ENCODE measurements at regions not wholly inside any gene's neighbourhood (a gene's known extent, or its start where the extent isn't known, plus 50 kb on each side); places are given as distances from the start of the nearest gene placed in this dataset.

- Histone ChIP-seq H3K9me3 (ENCODE audit: control insufficient read depth in 2 of 2, low read length in 2 of 2) (no peaks in the 10 kb centered on the region), H3K27ac (ENCODE audit: low read depth in 2 of 2, low read length in 2 of 2) (no peak overlapping the region), H3K4me3 (ENCODE audit: low read length in 2 of 2) (no peak overlapping the region), H3K27me3 (ENCODE audit: control insufficient read depth in 2 of 2, insufficient read depth in 2 of 2, low read length in 2 of 2) (no peaks in the 10 kb centered on the region), H3K9ac (ENCODE audit: low read depth in 1 of 2, low read length in 2 of 2) (peak overlapping the region in 1 of 2 donors; percentile 65), H3K4me1 (ENCODE audit: control insufficient read depth in 2 of 2, insufficient read depth in 2 of 2, low read length in 2 of 2) (peaks cover 19 to 30% of the 10 kb centered on the region in 2 donors), H3K36me3 (ENCODE audit: control insufficient read depth in 2 of 2, insufficient read depth in 2 of 2, low read length in 2 of 2) (no peaks in the 10 kb centered on the region)
Measured at GRCh38 chr10:133008196-133008595, 65.8 kb upstream of the CFAP46 start.

- no peak overlapping the region for H3K9ac ChIP-seq (ENCODE audit: low read depth in 1 of 2, low read length in 2 of 2)
- peaks cover 19 to 28% of the 10 kb centered on the region in 2 donors for H3K4me1 ChIP-seq (ENCODE audit: control insufficient read depth in 2 of 2, insufficient read depth in 2 of 2, low read length in 2 of 2)
- H3K27me3 ChIP-seq (ENCODE audit: control insufficient read depth in 2 of 2, insufficient read depth in 2 of 2, low read length in 2 of 2) = no peaks in the 10 kb centered on the region
- no peak overlapping the region for H3K27ac ChIP-seq (ENCODE audit: low read depth in 2 of 2, low read length in 2 of 2)
- no peaks in the 10 kb centered on the region for H3K9me3 ChIP-seq (ENCODE audit: control insufficient read depth in 2 of 2, low read length in 2 of 2)
- no peaks in the 10 kb centered on the region for H3K36me3 ChIP-seq (ENCODE audit: control insufficient read depth in 2 of 2, insufficient read depth in 2 of 2, low read length in 2 of 2)
- no peak overlapping the region for H3K4me3 ChIP-seq (ENCODE audit: low read length in 2 of 2)
Measured at GRCh38 chr10:133007360-133007858, 65.0 kb upstream of the CFAP46 start.

GRCh38 chr10:133006806-133007205 is 64.4 kb upstream of the CFAP46 start:
- Histone ChIP-seq H3K27me3 (ENCODE audit: control insufficient read depth in 2 of 2, insufficient read depth in 2 of 2, low read length in 2 of 2) (no peaks in the 10 kb centered on the region), H3K4me1 (ENCODE audit: control insufficient read depth in 2 of 2, insufficient read depth in 2 of 2, low read length in 2 of 2) (peaks cover 19 to 28% of the 10 kb centered on the region in 2 donors), H3K9ac (ENCODE audit: low read depth in 1 of 2, low read length in 2 of 2) (no peak overlapping the region), H3K9me3 (ENCODE audit: control insufficient read depth in 2 of 2, low read length in 2 of 2) (no peaks in the 10 kb centered on the region), H3K27ac (ENCODE audit: low read depth in 2 of 2, low read length in 2 of 2) (no peak overlapping the region), H3K36me3 (ENCODE audit: control insufficient read depth in 2 of 2, insufficient read depth in 2 of 2, low read length in 2 of 2) (no peaks in the 10 kb centered on the region), H3K4me3 (ENCODE audit: low read length in 2 of 2) (no peak overlapping the region)

- no peak overlapping the region for H3K9ac ChIP-seq (ENCODE audit: low read depth in 1 of 2, low read length in 2 of 2)
- no peaks in the 10 kb centered on the region for H3K9me3 ChIP-seq (ENCODE audit: control insufficient read depth in 2 of 2, low read length in 2 of 2)
- peaks cover 19 to 28% of the 10 kb centered on the region in 2 donors for H3K4me1 ChIP-seq (ENCODE audit: control insufficient read depth in 2 of 2, insufficient read depth in 2 of 2, low read length in 2 of 2)
- H3K27ac ChIP-seq (ENCODE audit: low read depth in 2 of 2, low read length in 2 of 2) = no peak overlapping the region
- no peaks in the 10 kb centered on the region for H3K36me3 ChIP-seq (ENCODE audit: control insufficient read depth in 2 of 2, insufficient read depth in 2 of 2, low read length in 2 of 2)
- H3K27me3 ChIP-seq (ENCODE audit: control insufficient read depth in 2 of 2, insufficient read depth in 2 of 2, low read length in 2 of 2) = no peaks in the 10 kb centered on the region
- no peak overlapping the region for H3K4me3 ChIP-seq (ENCODE audit: low read length in 2 of 2)
Measured at GRCh38 chr10:133006202-133006601, 63.8 kb upstream of the CFAP46 start.

GRCh38 chr10:133004478-133004877 is 62.1 kb upstream of the CFAP46 start:
- no peaks in the 10 kb centered on the region for H3K27me3 ChIP-seq (ENCODE audit: control insufficient read depth in 2 of 2, insufficient read depth in 2 of 2, low read length in 2 of 2)
- peaks cover 13 to 21% of the 10 kb centered on the region in 2 donors for H3K4me1 ChIP-seq (ENCODE audit: control insufficient read depth in 2 of 2, insufficient read depth in 2 of 2, low read length in 2 of 2)
- no peak overlapping the region for H3K27ac ChIP-seq (ENCODE audit: low read depth in 2 of 2, low read length in 2 of 2)
- no peaks in the 10 kb centered on the region for H3K9me3 ChIP-seq (ENCODE audit: control insufficient read depth in 2 of 2, low read length in 2 of 2)
- H3K36me3 ChIP-seq (ENCODE audit: control insufficient read depth in 2 of 2, insufficient read depth in 2 of 2, low read length in 2 of 2) = no peaks in the 10 kb centered on the region
- H3K9ac ChIP-seq (ENCODE audit: low read depth in 1 of 2, low read length in 2 of 2) = no peak overlapping the region
- H3K4me3 ChIP-seq (ENCODE audit: low read length in 2 of 2) = no peak overlapping the region

- Histone ChIP-seq H3K27me3 (ENCODE audit: control insufficient read depth in 2 of 2, insufficient read depth in 2 of 2, low read length in 2 of 2) (no peaks in the 10 kb centered on the region), H3K9ac (ENCODE audit: low read depth in 1 of 2, low read length in 2 of 2) (no peak overlapping the region), H3K27ac (ENCODE audit: low read depth in 2 of 2, low read length in 2 of 2) (no peak overlapping the region), H3K9me3 (ENCODE audit: control insufficient read depth in 2 of 2, low read length in 2 of 2) (no peaks in the 10 kb centered on the region), H3K4me1 (ENCODE audit: control insufficient read depth in 2 of 2, insufficient read depth in 2 of 2, low read length in 2 of 2) (peaks cover 5 to 10% of the 10 kb centered on the region in 2 donors), H3K36me3 (ENCODE audit: control insufficient read depth in 2 of 2, insufficient read depth in 2 of 2, low read length in 2 of 2) (no peaks in the 10 kb centered on the region), H3K4me3 (ENCODE audit: low read length in 2 of 2) (no peak overlapping the region)
Measured at GRCh38 chr10:133003188-133003587, 60.8 kb upstream of the CFAP46 start.

- Histone ChIP-seq H3K27me3 (ENCODE audit: control insufficient read depth in 2 of 2, insufficient read depth in 2 of 2, low read length in 2 of 2) (no peaks in the 10 kb centered on the region), H3K9ac (ENCODE audit: low read depth in 1 of 2, low read length in 2 of 2) (no peak overlapping the region), H3K4me1 (ENCODE audit: control insufficient read depth in 2 of 2, insufficient read depth in 2 of 2, low read length in 2 of 2) (peaks cover 5 to 10% of the 10 kb centered on the region in 2 donors), H3K9me3 (ENCODE audit: control insufficient read depth in 2 of 2, low read length in 2 of 2) (no peaks in the 10 kb centered on the region), H3K4me3 (ENCODE audit: low read length in 2 of 2) (no peak overlapping the region), H3K27ac (ENCODE audit: low read depth in 2 of 2, low read length in 2 of 2) (no peak overlapping the region), H3K36me3 (ENCODE audit: control insufficient read depth in 2 of 2, insufficient read depth in 2 of 2, low read length in 2 of 2) (no peaks in the 10 kb centered on the region)
Measured at GRCh38 chr10:133002685-133003084, 60.3 kb upstream of the CFAP46 start.

- Histone ChIP-seq H3K27ac (ENCODE audit: low read depth in 2 of 2, low read length in 2 of 2) (no peak overlapping the region), H3K4me3 (ENCODE audit: low read length in 2 of 2) (no peak overlapping the region), H3K9me3 (ENCODE audit: control insufficient read depth in 2 of 2, low read length in 2 of 2) (no peaks in the 10 kb centered on the region), H3K4me1 (ENCODE audit: control insufficient read depth in 2 of 2, insufficient read depth in 2 of 2, low read length in 2 of 2) (no peaks in the 10 kb centered on the region), H3K36me3 (ENCODE audit: control insufficient read depth in 2 of 2, insufficient read depth in 2 of 2, low read length in 2 of 2) (no peaks in the 10 kb centered on the region), H3K27me3 (ENCODE audit: control insufficient read depth in 2 of 2, insufficient read depth in 2 of 2, low read length in 2 of 2) (no peaks in the 10 kb centered on the region), H3K9ac (ENCODE audit: low read depth in 1 of 2, low read length in 2 of 2) (no peak overlapping the region)
Measured at GRCh38 chr10:133001114-133001513, 58.7 kb upstream of the CFAP46 start.

- Histone ChIP-seq H3K9ac (ENCODE audit: low read depth in 1 of 2, low read length in 2 of 2) (no peak overlapping the region), H3K36me3 (ENCODE audit: control insufficient read depth in 2 of 2, insufficient read depth in 2 of 2, low read length in 2 of 2) (no peaks in the 10 kb centered on the region), H3K4me1 (ENCODE audit: control insufficient read depth in 2 of 2, insufficient read depth in 2 of 2, low read length in 2 of 2) (no peaks in the 10 kb centered on the region), H3K9me3 (ENCODE audit: control insufficient read depth in 2 of 2, low read length in 2 of 2) (no peaks in the 10 kb centered on the region), H3K4me3 (ENCODE audit: low read length in 2 of 2) (no peak overlapping the region), H3K27me3 (ENCODE audit: control insufficient read depth in 2 of 2, insufficient read depth in 2 of 2, low read length in 2 of 2) (no peaks in the 10 kb centered on the region), H3K27ac (ENCODE audit: low read depth in 2 of 2, low read length in 2 of 2) (no peak overlapping the region)
Measured at GRCh38 chr10:133000648-133001047, 58.3 kb upstream of the CFAP46 start.

- Histone ChIP-seq H3K27me3 (ENCODE audit: control insufficient read depth in 2 of 2, insufficient read depth in 2 of 2, low read length in 2 of 2) (no peaks in the 10 kb centered on the region), H3K4me1 (ENCODE audit: control insufficient read depth in 2 of 2, insufficient read depth in 2 of 2, low read length in 2 of 2) (no peaks in the 10 kb centered on the region), H3K9me3 (ENCODE audit: control insufficient read depth in 2 of 2, low read length in 2 of 2) (no peaks in the 10 kb centered on the region), H3K9ac (ENCODE audit: low read depth in 1 of 2, low read length in 2 of 2) (no peak overlapping the region), H3K27ac (ENCODE audit: low read depth in 2 of 2, low read length in 2 of 2) (no peak overlapping the region), H3K4me3 (ENCODE audit: low read length in 2 of 2) (no peak overlapping the region), H3K36me3 (ENCODE audit: control insufficient read depth in 2 of 2, insufficient read depth in 2 of 2, low read length in 2 of 2) (no peaks in the 10 kb centered on the region)
Measured at GRCh38 chr10:132997517-132998265, 55.3 kb upstream of the CFAP46 start.
